SK-N-SH treated with all-trans-retinoic acid at 6 μM for 48 hours (cell line): ENCODE measurements at regions not wholly inside any gene's neighbourhood (a gene's known extent, or its start where the extent isn't known, plus 50 kb on each side); places are given as distances from the start of the nearest gene placed in this dataset.

Experiments
- ATAC-seq: fragments of 200-7000 bp; cut with Tn5 transposase; 3 replicates; pipeline ENCODE4 v1.9.1; 2020; ENCODE audit warnings: mild to moderate bottlenecking, moderate library complexity
- BACH2 ChIP-seq: fragments of 250-450 bp; sonication (Bioruptor Pico); IDR thresholded peaks from 2 replicates; pipeline ENCODE4 v1.9.0; 2021; ENCODE audit warnings: mild to moderate bottlenecking, borderline replicate concordance
- CSDC2 ChIP-seq: fragments of 250-450 bp; sonication (Bioruptor Pico); IDR thresholded peaks from 2 replicates; pipeline ENCODE4 v1.5.0; 2020; ENCODE audit warnings: mild to moderate bottlenecking, moderate library complexity
- ESRRG ChIP-seq: fragments of 250-450 bp; sonication (Bioruptor Pico); IDR thresholded peaks from 2 replicates; pipeline ENCODE4 v1.6.1; 2021; ENCODE audit warnings: mild to moderate bottlenecking
- ISL1 ChIP-seq: fragments of 250-450 bp; sonication (Bioruptor Pico); IDR thresholded peaks from 2 replicates; pipeline ENCODE4 v2.1.2; 2022; ENCODE audit warnings: mild to moderate bottlenecking, moderate library complexity
- PPARA ChIP-seq: fragments of 250-450 bp; sonication (Bioruptor Pico); IDR thresholded peaks from 2 replicates; pipeline ENCODE4 v1.5.0; 2020; ENCODE audit warnings: mild to moderate bottlenecking, borderline replicate concordance
- RARB ChIP-seq: fragments of 250-450 bp; sonication (Bioruptor Pico); IDR thresholded peaks from 2 replicates; pipeline ENCODE4 v1.8.0; 2021; ENCODE audit warnings: mild to moderate bottlenecking, moderate library complexity
- SNAI2 ChIP-seq: fragments of 250-450 bp; sonication (Bioruptor Pico); IDR thresholded peaks from 2 replicates; pipeline ENCODE4 v1.5.0; 2020; ENCODE audit warnings: mild to moderate bottlenecking, moderate library complexity
- TOX ChIP-seq: fragments of 250-450 bp; sonication (Bioruptor Pico); IDR thresholded peaks from 2 replicates; pipeline ENCODE4 v1.8.0; 2021; ENCODE audit warnings: mild to moderate bottlenecking, moderate library complexity, borderline replicate concordance
- ZNF565 ChIP-seq: fragments of 450-650 bp; formaldehyde crosslinking; conservative IDR thresholded peaks from 2 replicates; pipeline ENCODE4 v1.5.0; 2020; ENCODE audit warnings: low read depth, mild to moderate bottlenecking, moderate library complexity
- ZNF70 ChIP-seq: fragments of 450-650 bp; formaldehyde crosslinking; IDR thresholded peaks from 2 replicates; pipeline ENCODE4 v1.5.0; 2020; ENCODE audit warnings: mild to moderate bottlenecking, moderate library complexity
- TF ChIP-seq, protein P1 (sequence below): fragments of 250-450 bp; sonication (Bioruptor Pico); IDR thresholded peaks from 2 replicates; pipeline ENCODE4 v1.5.0; 2020; ENCODE audit warnings: mild to moderate bottlenecking, moderate library complexity
- TF ChIP-seq, protein P2 (sequence below): fragments of 250-450 bp; sonication (Bioruptor Pico); IDR thresholded peaks from 2 replicates; pipeline ENCODE4 v1.8.0; 2020; ENCODE audit warnings: mild to moderate bottlenecking, moderate library complexity, borderline replicate concordance
- TF ChIP-seq, protein P3 (sequence below): fragments of 250-450 bp; sonication (Bioruptor Pico); IDR thresholded peaks from 2 replicates; pipeline ENCODE4 v1.5.1; 2020; ENCODE audit warnings: low read depth, mild to moderate bottlenecking, moderate library complexity
- TF ChIP-seq, protein P4 (sequence below): fragments of 250-450 bp; sonication (Bioruptor Pico); IDR thresholded peaks from 2 replicates; pipeline ENCODE4 v1.8.0; 2021; ENCODE audit warnings: low read depth, mild to moderate bottlenecking, moderate library complexity, borderline replicate concordance

DNA sequence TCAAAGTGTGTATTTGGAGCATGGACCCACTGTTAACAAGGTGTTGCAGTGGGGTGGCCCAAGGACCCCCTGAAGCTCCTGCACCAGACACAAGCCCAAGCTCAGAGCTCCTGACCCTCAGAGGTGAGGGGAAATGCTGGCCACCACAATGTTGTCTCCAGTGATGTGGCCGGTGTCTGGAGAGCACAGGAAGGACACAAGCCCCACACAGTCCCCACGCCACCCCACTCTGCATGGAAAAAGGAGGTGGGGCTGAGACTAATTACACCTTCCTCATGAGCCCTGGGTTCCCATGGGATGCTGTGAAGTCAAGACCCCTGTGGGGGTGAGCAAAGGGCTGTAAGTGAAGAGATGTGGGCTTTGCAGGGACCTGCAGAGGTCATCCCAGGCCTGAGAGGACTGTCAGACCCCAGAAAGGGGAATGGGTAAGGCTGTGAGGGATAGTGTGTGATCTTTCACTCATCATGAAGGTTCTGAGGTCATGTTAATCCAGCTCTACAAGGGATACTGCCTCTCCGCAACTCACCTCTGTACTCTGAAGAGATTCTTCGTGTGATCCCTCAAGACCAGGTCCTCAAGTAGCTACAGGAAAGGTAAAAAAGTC is 136.3 kb upstream of the DHRS4 start (continued):
- TF ChIP-seq, protein P1, sequence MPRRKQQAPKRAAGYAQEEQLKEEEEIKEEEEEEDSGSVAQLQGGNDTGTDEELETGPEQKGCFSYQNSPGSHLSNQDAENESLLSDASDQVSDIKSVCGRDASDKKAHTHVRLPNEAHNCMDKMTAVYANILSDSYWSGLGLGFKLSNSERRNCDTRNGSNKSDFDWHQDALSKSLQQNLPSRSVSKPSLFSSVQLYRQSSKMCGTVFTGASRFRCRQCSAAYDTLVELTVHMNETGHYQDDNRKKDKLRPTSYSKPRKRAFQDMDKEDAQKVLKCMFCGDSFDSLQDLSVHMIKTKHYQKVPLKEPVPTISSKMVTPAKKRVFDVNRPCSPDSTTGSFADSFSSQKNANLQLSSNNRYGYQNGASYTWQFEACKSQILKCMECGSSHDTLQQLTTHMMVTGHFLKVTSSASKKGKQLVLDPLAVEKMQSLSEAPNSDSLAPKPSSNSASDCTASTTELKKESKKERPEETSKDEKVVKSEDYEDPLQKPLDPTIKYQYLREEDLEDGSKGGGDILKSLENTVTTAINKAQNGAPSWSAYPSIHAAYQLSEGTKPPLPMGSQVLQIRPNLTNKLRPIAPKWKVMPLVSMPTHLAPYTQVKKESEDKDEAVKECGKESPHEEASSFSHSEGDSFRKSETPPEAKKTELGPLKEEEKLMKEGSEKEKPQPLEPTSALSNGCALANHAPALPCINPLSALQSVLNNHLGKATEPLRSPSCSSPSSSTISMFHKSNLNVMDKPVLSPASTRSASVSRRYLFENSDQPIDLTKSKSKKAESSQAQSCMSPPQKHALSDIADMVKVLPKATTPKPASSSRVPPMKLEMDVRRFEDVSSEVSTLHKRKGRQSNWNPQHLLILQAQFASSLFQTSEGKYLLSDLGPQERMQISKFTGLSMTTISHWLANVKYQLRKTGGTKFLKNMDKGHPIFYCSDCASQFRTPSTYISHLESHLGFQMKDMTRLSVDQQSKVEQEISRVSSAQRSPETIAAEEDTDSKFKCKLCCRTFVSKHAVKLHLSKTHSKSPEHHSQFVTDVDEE (CRISPR knock-in tag): no peak
- no peak for TF ChIP-seq TOX

DNA sequence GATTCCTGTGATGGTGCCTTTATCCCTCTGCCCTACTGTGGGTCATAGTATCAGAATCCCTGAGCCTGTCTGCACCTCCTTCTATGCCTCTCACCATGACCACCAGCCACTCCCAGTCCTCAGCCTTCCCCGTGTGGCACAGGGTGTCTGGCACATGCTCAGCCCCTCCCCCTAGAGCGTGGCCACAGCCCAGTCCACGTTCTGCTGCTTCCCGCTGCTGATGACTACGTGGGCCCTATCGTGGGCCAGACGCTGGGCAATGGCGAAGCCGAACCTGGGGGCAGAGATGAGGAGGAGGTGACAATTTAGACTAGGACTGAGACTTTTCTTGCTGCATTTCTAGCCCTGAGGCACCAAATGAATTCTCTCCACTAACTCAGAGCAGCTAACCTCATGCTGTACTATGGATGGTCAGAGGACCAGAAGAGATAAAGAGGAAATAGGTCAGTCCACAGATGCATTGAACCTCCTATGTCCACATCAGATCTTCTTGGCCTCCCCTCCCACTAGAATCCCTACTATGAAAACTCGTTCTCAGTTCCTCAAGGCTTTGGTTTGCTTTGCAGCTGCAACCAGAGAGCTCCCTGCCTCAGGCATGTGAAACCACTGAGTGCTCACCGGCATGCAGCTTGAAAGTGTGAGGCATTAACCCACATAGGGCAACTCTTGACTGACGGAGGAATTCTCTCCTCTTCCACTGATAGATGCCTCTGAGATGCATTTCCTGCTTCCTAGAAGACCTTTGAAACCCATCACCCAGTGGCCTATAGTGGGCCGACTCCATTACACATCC is 126.3 kb upstream of the DHRS4 start:
- no peak for ATAC-seq
- TF ChIP-seq ZNF565 (CRISPR knock-in tag) (no peak), SNAI2 (no peak), RARB (no peak), BACH2 (CRISPR knock-in tag) (no peak), ESRRG (CRISPR knock-in tag) (no peak)
- TF ChIP-seq, protein P2, sequence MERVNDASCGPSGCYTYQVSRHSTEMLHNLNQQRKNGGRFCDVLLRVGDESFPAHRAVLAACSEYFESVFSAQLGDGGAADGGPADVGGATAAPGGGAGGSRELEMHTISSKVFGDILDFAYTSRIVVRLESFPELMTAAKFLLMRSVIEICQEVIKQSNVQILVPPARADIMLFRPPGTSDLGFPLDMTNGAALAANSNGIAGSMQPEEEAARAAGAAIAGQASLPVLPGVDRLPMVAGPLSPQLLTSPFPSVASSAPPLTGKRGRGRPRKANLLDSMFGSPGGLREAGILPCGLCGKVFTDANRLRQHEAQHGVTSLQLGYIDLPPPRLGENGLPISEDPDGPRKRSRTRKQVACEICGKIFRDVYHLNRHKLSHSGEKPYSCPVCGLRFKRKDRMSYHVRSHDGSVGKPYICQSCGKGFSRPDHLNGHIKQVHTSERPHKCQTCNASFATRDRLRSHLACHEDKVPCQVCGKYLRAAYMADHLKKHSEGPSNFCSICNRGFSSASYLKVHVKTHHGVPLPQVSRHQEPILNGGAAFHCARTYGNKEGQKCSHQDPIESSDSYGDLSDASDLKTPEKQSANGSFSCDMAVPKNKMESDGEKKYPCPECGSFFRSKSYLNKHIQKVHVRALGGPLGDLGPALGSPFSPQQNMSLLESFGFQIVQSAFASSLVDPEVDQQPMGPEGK (CRISPR knock-in tag): no peak

DNA sequence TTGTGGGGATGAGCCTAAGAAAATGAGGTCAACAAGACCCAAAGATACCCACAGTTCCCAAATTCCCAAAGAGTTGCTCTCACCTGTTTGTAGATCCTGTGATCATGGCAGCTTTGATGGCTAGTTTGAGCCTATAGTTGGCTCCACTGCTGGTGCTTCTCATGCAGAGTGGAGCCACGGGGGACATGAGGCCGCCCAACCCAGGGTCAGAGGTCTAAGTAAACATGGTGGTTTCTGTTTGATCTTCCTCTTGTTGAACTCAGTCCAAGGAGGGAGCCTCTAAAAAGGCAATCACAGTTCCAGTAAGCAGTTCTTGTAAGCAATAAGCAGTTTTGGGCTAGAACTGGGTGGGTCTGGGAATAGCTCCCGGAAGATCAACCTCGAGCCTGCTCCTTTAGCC is 125.6 kb upstream of the DHRS4 start:
- TF ChIP-seq ZNF70 (CRISPR knock-in tag): no peak
- TF ChIP-seq, protein P3, sequence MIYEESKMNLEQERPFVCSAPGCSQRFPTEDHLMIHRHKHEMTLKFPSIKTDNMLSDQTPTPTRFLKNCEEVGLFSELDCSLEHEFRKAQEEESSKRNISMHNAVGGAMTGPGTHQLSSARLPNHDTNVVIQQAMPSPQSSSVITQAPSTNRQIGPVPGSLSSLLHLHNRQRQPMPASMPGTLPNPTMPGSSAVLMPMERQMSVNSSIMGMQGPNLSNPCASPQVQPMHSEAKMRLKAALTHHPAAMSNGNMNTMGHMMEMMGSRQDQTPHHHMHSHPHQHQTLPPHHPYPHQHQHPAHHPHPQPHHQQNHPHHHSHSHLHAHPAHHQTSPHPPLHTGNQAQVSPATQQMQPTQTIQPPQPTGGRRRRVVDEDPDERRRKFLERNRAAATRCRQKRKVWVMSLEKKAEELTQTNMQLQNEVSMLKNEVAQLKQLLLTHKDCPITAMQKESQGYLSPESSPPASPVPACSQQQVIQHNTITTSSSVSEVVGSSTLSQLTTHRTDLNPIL (CRISPR knock-in tag): no peak
- TF ChIP-seq, protein P1 (CRISPR knock-in tag): no peak
- ATAC-seq: no peak

DNA sequence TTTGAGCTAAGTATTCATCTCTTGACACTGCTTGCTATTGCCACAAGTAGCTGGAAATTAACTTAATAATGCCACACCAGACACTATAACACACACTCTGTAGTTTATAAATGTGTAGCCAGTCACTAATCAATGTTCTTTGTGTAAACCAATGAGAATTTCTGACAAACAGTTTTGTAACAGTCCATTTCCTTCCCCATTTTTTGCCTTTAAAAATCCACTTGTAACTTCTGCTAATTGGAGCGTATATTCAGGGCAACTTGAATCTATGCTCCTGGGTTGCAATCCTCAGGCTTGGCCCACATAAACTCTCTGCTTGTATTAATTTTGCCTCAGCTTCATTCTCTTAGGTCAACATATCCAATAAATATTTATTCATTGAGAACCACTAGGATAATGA is 125.0 kb upstream of the DHRS4 start:
- no peak for TF ChIP-seq ISL1 (CRISPR knock-in tag)
- no peak for TF ChIP-seq BACH2 (CRISPR knock-in tag)
- TF ChIP-seq, protein P4, sequence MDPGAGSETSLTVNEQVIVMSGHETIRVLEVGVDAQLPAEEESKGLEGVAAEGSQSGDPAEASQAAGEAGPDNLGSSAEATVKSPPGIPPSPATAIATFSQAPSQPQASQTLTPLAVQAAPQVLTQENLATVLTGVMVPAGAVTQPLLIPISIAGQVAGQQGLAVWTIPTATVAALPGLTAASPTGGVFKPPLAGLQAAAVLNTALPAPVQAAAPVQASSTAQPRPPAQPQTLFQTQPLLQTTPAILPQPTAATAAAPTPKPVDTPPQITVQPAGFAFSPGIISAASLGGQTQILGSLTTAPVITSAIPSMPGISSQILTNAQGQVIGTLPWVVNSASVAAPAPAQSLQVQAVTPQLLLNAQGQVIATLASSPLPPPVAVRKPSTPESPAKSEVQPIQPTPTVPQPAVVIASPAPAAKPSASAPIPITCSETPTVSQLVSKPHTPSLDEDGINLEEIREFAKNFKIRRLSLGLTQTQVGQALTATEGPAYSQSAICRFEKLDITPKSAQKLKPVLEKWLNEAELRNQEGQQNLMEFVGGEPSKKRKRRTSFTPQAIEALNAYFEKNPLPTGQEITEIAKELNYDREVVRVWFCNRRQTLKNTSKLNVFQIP (CRISPR knock-in tag): no peak
- no peak for TF ChIP-seq CSDC2 (CRISPR knock-in tag)
- no peak for TF ChIP-seq PPARA (CRISPR knock-in tag)
- ATAC-seq: no peak
